ENCODE measurements at regions not wholly inside any gene's neighbourhood (a gene's known extent, or its start where the extent isn't known, plus 50 kb on each side); places are given as distances from the start of the nearest gene placed in this dataset.

DNA sequence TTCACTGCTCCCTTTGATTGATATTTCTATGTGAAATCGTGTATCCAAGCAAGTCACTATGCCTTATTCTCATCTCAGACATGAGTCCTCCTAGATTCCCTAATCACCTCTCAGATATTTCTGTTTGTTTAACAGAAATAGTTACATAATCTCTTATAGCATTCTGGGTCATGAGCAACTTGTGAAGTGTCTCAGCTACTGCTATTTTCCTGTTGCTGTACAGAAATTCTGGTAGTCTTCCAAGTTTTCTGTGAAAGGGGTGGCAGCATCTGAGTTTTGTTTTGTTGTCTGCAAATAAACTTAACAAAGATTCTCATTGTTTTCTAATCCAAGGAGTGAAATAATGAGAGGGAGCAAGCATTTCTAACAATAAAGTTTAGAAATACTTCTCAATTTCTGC is 256.9 kb upstream of the ST8SIA4 start:
- Histone ChIP-seq H3K4me2 (ENCODE audit: insufficient read depth, low read length, poor library complexity, severe bottlenecking) (no peak overlapping the region), H3K23ac (ENCODE audit: low read depth, low read length, poor library complexity) (no peak overlapping the region), H3K4me1 (ENCODE audit: control insufficient read depth in 2 of 2, insufficient read depth in 1 of 2, low read depth in 1 of 2, low read length in 2 of 2) (no peaks in the 10 kb centered on the region), H3K4me3 (ENCODE audit: low read length in 2 of 2) (no peak overlapping the region), H4K8ac (ENCODE audit: low read depth, low read length) (no peak overlapping the region), H3K4ac (ENCODE audit: low read length) (no peak overlapping the region), H2BK5ac (ENCODE audit: low read length) (no peak overlapping the region), H4K91ac (ENCODE audit: low read depth, low read length, poor library complexity) (no peak overlapping the region), H3K14ac (ENCODE audit: low read length) (no peak overlapping the region), H2BK12ac (ENCODE audit: low read length) (no peak overlapping the region), H2BK15ac (ENCODE audit: low read length) (no peak overlapping the region), H3K79me1 (ENCODE audit: low read depth, low read length) (no peaks in the 10 kb centered on the region), H3K36me3 (replicated peaks in 1 of 2; ENCODE audit: control insufficient read depth in 2 of 2, insufficient read depth in 2 of 2, low read length in 2 of 2) (no peaks in the 10 kb centered on the region), H3K27me3 (ENCODE audit: control insufficient read depth in 3 of 3, insufficient read depth in 3 of 3, low read depth in 1 of 3, low read length in 3 of 3) (no peaks in the 10 kb centered on the region), H2AK5ac (ENCODE audit: low read depth, low read length) (no peak overlapping the region), H3K9ac (ENCODE audit: low read depth, low read length, poor library complexity) (no peak overlapping the region), H2AFZ (ENCODE audit: low read length) (peak overlapping the region; percentile 59), H2BK120ac (ENCODE audit: low read depth, low read length) (no peak overlapping the region), H3K9me3 (replicated peaks in 1 of 2; ENCODE audit: control insufficient read depth in 2 of 2, insufficient read depth in 1 of 2, low read depth in 1 of 2, low read length in 2 of 2) (peaks cover 0 to 4% of the 10 kb centered on the region in 2 donors), H3K18ac (ENCODE audit: low read length) (no peak overlapping the region), H3K27ac (replicated peaks; ENCODE audit: low read length) (no peak overlapping the region)
- DNase-seq (ENCODE audit: low spot score) = no peak
- WGBS, 2 donors (ENCODE audit: extremely low coverage in 2 of 2, insufficient read length in 2 of 2, insufficient replicate concordance in 1 of 2) = no CpG with 5 or more reads among the region's 1 CpG

DNA sequence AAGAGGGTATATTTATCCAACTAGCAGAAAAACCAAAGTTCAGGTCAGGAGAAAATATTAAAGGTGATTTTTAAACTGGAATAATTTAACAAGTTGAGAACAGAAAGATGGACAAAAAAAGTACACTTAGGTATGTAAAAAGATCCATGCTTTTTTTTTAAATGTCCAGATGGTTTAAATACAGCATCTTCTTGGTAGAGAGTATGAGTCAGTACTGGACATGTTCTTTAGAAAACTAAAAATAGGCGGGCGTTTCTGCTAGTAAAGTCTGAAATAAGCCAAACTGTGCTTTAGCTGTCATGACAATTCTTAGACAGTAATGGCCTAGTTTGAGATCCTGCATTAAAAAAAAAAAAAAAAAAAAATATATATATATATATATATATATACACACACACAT is 255.9 kb upstream of the ST8SIA4 start:
- Histone ChIP-seq H3K36me3 (replicated peaks in 1 of 2; ENCODE audit: control insufficient read depth in 2 of 2, insufficient read depth in 2 of 2, low read length in 2 of 2) (no peaks in the 10 kb centered on the region), H4K91ac (ENCODE audit: low read depth, low read length, poor library complexity) (no peak overlapping the region), H2AK5ac (ENCODE audit: low read depth, low read length) (no peak overlapping the region), H2BK12ac (ENCODE audit: low read length) (no peak overlapping the region), H3K79me1 (ENCODE audit: low read depth, low read length) (no peaks in the 10 kb centered on the region), H4K8ac (ENCODE audit: low read depth, low read length) (no peak overlapping the region), H3K9ac (ENCODE audit: low read depth, low read length, poor library complexity) (no peak overlapping the region), H2AFZ (ENCODE audit: low read length) (no peak overlapping the region), H2BK15ac (ENCODE audit: low read length) (no peak overlapping the region), H2BK120ac (ENCODE audit: low read depth, low read length) (no peak overlapping the region), H3K9me3 (replicated peaks in 1 of 2; ENCODE audit: control insufficient read depth in 2 of 2, insufficient read depth in 1 of 2, low read depth in 1 of 2, low read length in 2 of 2) (peaks cover 0 to 4% of the 10 kb centered on the region in 2 donors), H2BK5ac (ENCODE audit: low read length) (no peak overlapping the region), H3K27me3 (ENCODE audit: control insufficient read depth in 3 of 3, insufficient read depth in 3 of 3, low read depth in 1 of 3, low read length in 3 of 3) (no peaks in the 10 kb centered on the region), H3K27ac (replicated peaks; ENCODE audit: low read length) (no peak overlapping the region), H3K4me2 (ENCODE audit: insufficient read depth, low read length, poor library complexity, severe bottlenecking) (no peak overlapping the region), H3K23ac (ENCODE audit: low read depth, low read length, poor library complexity) (no peak overlapping the region), H3K4ac (ENCODE audit: low read length) (no peak overlapping the region), H3K18ac (ENCODE audit: low read length) (no peak overlapping the region), H3K4me1 (ENCODE audit: control insufficient read depth in 2 of 2, insufficient read depth in 1 of 2, low read depth in 1 of 2, low read length in 2 of 2) (no peaks in the 10 kb centered on the region), H3K4me3 (ENCODE audit: low read length in 2 of 2) (no peak overlapping the region), H3K14ac (ENCODE audit: low read length) (no peak overlapping the region)
- DNase-seq (ENCODE audit: low spot score) = no peak
- no CpG with 5 or more reads among the region's 2 CpGs for WGBS, 2 donors (ENCODE audit: extremely low coverage in 2 of 2, insufficient read length in 2 of 2, insufficient replicate concordance in 1 of 2)

- Histone ChIP-seq H3K36me3 (replicated peaks in 1 of 2; ENCODE audit: control insufficient read depth in 2 of 2, insufficient read depth in 2 of 2, low read length in 2 of 2) (no peaks in the 10 kb centered on the region), H3K9ac (ENCODE audit: low read depth, low read length, poor library complexity) (no peak overlapping the region), H3K27ac (replicated peaks; ENCODE audit: low read length) (no peak overlapping the region), H3K18ac (ENCODE audit: low read length) (no peak overlapping the region), H3K4me1 (ENCODE audit: control insufficient read depth in 2 of 2, insufficient read depth in 1 of 2, low read depth in 1 of 2, low read length in 2 of 2) (no peaks in the 10 kb centered on the region), H2BK5ac (ENCODE audit: low read length) (no peak overlapping the region), H2AK5ac (ENCODE audit: low read depth, low read length) (no peak overlapping the region), H4K8ac (ENCODE audit: low read depth, low read length) (no peak overlapping the region), H3K14ac (ENCODE audit: low read length) (no peak overlapping the region), H3K27me3 (ENCODE audit: control insufficient read depth in 3 of 3, insufficient read depth in 3 of 3, low read depth in 1 of 3, low read length in 3 of 3) (no peaks in the 10 kb centered on the region), H2BK120ac (ENCODE audit: low read depth, low read length) (no peak overlapping the region), H3K23ac (ENCODE audit: low read depth, low read length, poor library complexity) (no peak overlapping the region), H3K4me3 (ENCODE audit: low read length in 2 of 2) (no peak overlapping the region), H4K91ac (ENCODE audit: low read depth, low read length, poor library complexity) (no peak overlapping the region), H2BK15ac (ENCODE audit: low read length) (no peak overlapping the region), H2BK12ac (ENCODE audit: low read length) (no peak overlapping the region), H3K4me2 (ENCODE audit: insufficient read depth, low read length, poor library complexity, severe bottlenecking) (no peak overlapping the region), H3K4ac (ENCODE audit: low read length) (no peak overlapping the region), H2AFZ (ENCODE audit: low read length) (no peak overlapping the region), H3K9me3 (replicated peaks in 1 of 2; ENCODE audit: control insufficient read depth in 2 of 2, insufficient read depth in 1 of 2, low read depth in 1 of 2, low read length in 2 of 2) (peaks cover 0 to 4% of the 10 kb centered on the region in 2 donors), H3K79me1 (ENCODE audit: low read depth, low read length) (no peaks in the 10 kb centered on the region)
- WGBS, 2 donors (ENCODE audit: extremely low coverage in 2 of 2, insufficient read length in 2 of 2, insufficient replicate concordance in 1 of 2) = no CpG with 5 or more reads among the region's 1 CpG
- no peak for DNase-seq (ENCODE audit: low spot score)
Measured at GRCh38 chr5:101153526-101153925, 250.4 kb upstream of the ST8SIA4 start.

GRCh38 chr5:101143526-101143925 is 240.4 kb upstream of the ST8SIA4 start:
- Histone ChIP-seq H2AK5ac (ENCODE audit: low read depth, low read length) (no peak overlapping the region), H3K9ac (ENCODE audit: low read depth, low read length, poor library complexity) (no peak overlapping the region), H2BK120ac (ENCODE audit: low read depth, low read length) (no peak overlapping the region), H3K27ac (replicated peaks; ENCODE audit: low read length) (no peak overlapping the region), H3K4me3 (ENCODE audit: low read length in 2 of 2) (no peak overlapping the region), H3K4me1 (ENCODE audit: control insufficient read depth in 2 of 2, insufficient read depth in 1 of 2, low read depth in 1 of 2, low read length in 2 of 2) (no peaks in the 10 kb centered on the region), H3K14ac (ENCODE audit: low read length) (no peak overlapping the region), H3K4ac (ENCODE audit: low read length) (no peak overlapping the region), H3K36me3 (replicated peaks in 1 of 2; ENCODE audit: control insufficient read depth in 2 of 2, insufficient read depth in 2 of 2, low read length in 2 of 2) (no peaks in the 10 kb centered on the region), H2BK5ac (ENCODE audit: low read length) (no peak overlapping the region), H4K91ac (ENCODE audit: low read depth, low read length, poor library complexity) (no peak overlapping the region), H4K8ac (ENCODE audit: low read depth, low read length) (no peak overlapping the region), H3K27me3 (ENCODE audit: control insufficient read depth in 3 of 3, insufficient read depth in 3 of 3, low read depth in 1 of 3, low read length in 3 of 3) (no peaks in the 10 kb centered on the region), H3K18ac (ENCODE audit: low read length) (no peak overlapping the region), H2BK15ac (ENCODE audit: low read length) (no peak overlapping the region), H2AFZ (ENCODE audit: low read length) (no peak overlapping the region), H3K9me3 (replicated peaks in 1 of 2; ENCODE audit: control insufficient read depth in 2 of 2, insufficient read depth in 1 of 2, low read depth in 1 of 2, low read length in 2 of 2) (no peaks in the 10 kb centered on the region), H3K79me1 (ENCODE audit: low read depth, low read length) (no peaks in the 10 kb centered on the region), H3K4me2 (ENCODE audit: insufficient read depth, low read length, poor library complexity, severe bottlenecking) (no peak overlapping the region), H3K23ac (ENCODE audit: low read depth, low read length, poor library complexity) (no peak overlapping the region), H2BK12ac (ENCODE audit: low read length) (no peak overlapping the region)
- DNase-seq (ENCODE audit: low spot score) = no peak
